Effector memory CD4-positive, alpha-beta T cell (primary cell): ENCODE measurements at regions not wholly inside any gene's neighbourhood (a gene's known extent, or its start where the extent isn't known, plus 50 kb on each side); places are given as distances from the start of the nearest gene placed in this dataset.
"Not testable (repeated sequence)": the region's sequence is repeated elsewhere in the genome, so short reads cannot be mapped to it uniquely, and the experiment has no call there.

Experiments used
- DNase-seq, 3 donors: peaks; one replicate each; pipeline ENCODE4 v3.0.0-alpha.2; 2020
- H3K27ac ChIP-seq: 2 replicates; pipeline ENCODE4 v1.7.0; 2013; ENCODE audit warnings: mild to moderate bottlenecking, low read length, moderate library complexity; ENCODE audit not compliant: insufficient read depth, poor library complexity, severe bottlenecking
- H3K27me3 ChIP-seq: replicated peaks from 2 replicates; pipeline ENCODE4 v1.7.0; 2013; ENCODE audit warnings: mild to moderate bottlenecking, low read length; ENCODE audit not compliant: insufficient read depth, control insufficient read depth, poor library complexity, severe bottlenecking
- H3K36me3 ChIP-seq: 2 replicates; pipeline ENCODE4 v1.7.0; 2013; ENCODE audit warnings: mild to moderate bottlenecking, low read length, moderate library complexity; ENCODE audit not compliant: control insufficient read depth, insufficient read depth
- H3K4me1 ChIP-seq: 2 replicates; pipeline ENCODE4 v1.7.0; 2013; ENCODE audit warnings: low read length, mild to moderate bottlenecking; ENCODE audit not compliant: control insufficient read depth, insufficient read depth, poor library complexity, severe bottlenecking
- H3K4me3 ChIP-seq: 2 replicates; pipeline ENCODE4 v1.7.0; 2013; ENCODE audit warnings: low read length, low read depth, mild to moderate bottlenecking; ENCODE audit not compliant: insufficient read depth, poor library complexity, severe bottlenecking
- H3K9me3 ChIP-seq: 2 replicates; pipeline ENCODE4 v1.7.0; 2013; ENCODE audit warnings: mild to moderate bottlenecking, low read length, moderate library complexity; ENCODE audit not compliant: control insufficient read depth

GRCh38 chrX:914206-914605 lies 283.6 kb downstream of the SHOX start:
- H3K4me1 ChIP-seq = no peaks in the 10 kb centered on the region
- H3K27ac ChIP-seq = no peak overlapping the region
- H3K9me3 ChIP-seq = no peaks in the 10 kb centered on the region
- no peak overlapping the region for H3K4me3 ChIP-seq
- H3K36me3 ChIP-seq = no peaks in the 10 kb centered on the region
- DNase-seq = no peak
- no peaks in the 10 kb centered on the region for H3K27me3 ChIP-seq

DNA sequence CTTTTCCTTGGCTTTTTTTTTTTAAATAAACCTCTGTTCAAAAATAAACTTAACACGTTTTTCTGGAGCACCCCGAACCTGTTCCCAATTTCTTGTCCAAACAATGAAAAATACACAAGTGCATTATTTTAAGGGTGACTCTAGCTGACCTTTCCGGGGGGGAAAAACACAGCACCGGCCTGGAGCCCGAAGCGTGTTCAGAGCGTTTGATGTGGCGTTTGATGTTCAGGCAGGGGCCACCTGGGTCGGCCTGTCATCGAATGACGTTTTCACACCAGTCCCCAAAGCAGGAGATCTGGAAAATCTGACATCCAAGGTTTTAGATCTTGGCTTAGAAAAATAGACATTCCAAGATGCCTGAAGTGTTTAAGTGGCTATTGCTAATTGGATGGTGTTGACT lies 282.1 kb downstream of the SHOX start:
- Histone ChIP-seq H3K9me3 (no peaks in the 10 kb centered on the region), H3K27ac (no peak overlapping the region), H3K4me1 (no peaks in the 10 kb centered on the region), H3K36me3 (no peaks in the 10 kb centered on the region), H3K27me3 (no peaks in the 10 kb centered on the region), H3K4me3 (no peak overlapping the region)
- DNase-seq = no peak

GRCh38 chrX:909068-909467 lies 278.5 kb downstream of the SHOX start:
- DNase-seq, H3K27me3 ChIP-seq: not testable (repeated sequence)

DNA sequence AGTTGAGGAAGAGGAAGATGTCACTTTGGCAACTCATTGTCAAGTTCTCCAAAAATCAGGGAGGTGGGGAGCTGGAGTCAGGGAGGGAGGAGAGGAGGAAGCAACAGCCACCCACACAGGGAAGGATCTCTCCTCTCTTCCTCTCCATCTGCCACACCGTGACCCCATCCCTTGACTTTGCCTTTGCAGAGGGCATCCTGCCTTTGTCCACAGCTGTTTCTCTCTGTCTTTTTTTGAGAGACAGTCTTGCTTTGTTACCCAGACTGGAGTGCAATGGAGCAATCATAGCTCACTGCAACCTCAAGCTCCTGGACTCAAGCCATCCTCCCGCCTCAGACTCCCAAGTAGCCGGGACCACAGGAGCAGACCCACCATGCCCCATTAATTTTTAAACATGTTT lies 276.0 kb downstream of the SHOX start:
- Histone ChIP-seq H3K36me3 (no peaks in the 10 kb centered on the region), H3K9me3 (no peaks in the 10 kb centered on the region), H3K27me3 (no peaks in the 10 kb centered on the region), H3K4me1 (no peaks in the 10 kb centered on the region), H3K4me3 (no peak overlapping the region), H3K27ac (no peak overlapping the region)
- DNase-seq = no peak

More at GRCh38 chrX:909068-909467, 278.5 kb downstream of the SHOX start:
- not testable (repeated sequence) for H3K36me3 ChIP-seq, H3K4me1 ChIP-seq, H3K9me3 ChIP-seq, H3K27ac ChIP-seq, H3K4me3 ChIP-seq

DNA sequence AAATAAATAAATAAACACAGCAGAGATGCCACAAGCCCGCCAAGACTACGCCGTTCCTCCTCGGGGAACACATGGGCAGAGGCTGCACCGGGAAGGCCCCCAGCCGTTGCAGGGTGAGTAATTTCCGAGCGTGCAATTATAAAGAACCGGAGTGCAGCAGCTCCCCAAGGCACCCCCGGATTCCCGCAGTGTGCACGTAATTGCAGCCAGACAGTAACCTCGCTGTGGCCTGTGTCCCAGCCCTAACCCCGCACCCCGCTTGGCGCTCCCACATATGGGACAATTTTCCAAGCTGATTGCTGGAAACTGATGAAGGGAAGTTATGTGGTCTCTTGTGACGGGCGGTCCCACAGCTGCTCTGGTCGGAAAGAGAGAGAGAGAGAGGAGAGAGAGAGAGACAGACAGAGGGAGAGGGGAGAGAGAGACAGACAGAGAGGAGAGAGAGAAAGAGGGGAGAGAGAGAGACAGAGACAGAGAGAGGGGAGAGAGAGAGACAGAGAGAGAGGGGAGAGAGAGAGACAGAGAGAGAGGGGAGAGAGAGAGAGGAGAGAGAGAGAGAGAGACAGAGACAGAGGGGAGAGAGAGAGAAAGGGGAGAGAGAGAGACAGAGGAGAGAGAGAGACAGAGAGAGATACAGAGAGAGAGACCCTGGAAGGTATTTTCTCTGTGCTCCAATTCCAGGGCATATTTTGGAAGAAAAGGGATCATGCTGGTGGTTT lies 275.4 kb downstream of the SHOX start:
- H3K4me3 ChIP-seq = no peak overlapping the region
- H3K27me3 ChIP-seq = no peaks in the 10 kb centered on the region
- no peaks in the 10 kb centered on the region for H3K36me3 ChIP-seq
- no peak for DNase-seq
- H3K4me1 ChIP-seq = no peaks in the 10 kb centered on the region
- H3K27ac ChIP-seq = no peak overlapping the region
- H3K9me3 ChIP-seq = no peaks in the 10 kb centered on the region

- no peak for DNase-seq
- no peak overlapping the region for H3K27ac ChIP-seq
- no peaks in the 10 kb centered on the region for H3K9me3 ChIP-seq
- no peaks in the 10 kb centered on the region for H3K27me3 ChIP-seq
- H3K36me3 ChIP-seq = no peaks in the 10 kb centered on the region
- no peak overlapping the region for H3K4me3 ChIP-seq
- H3K4me1 ChIP-seq = no peaks in the 10 kb centered on the region
Observed at GRCh38 chrX:903116-903515, 272.5 kb downstream of the SHOX start.

DNA sequence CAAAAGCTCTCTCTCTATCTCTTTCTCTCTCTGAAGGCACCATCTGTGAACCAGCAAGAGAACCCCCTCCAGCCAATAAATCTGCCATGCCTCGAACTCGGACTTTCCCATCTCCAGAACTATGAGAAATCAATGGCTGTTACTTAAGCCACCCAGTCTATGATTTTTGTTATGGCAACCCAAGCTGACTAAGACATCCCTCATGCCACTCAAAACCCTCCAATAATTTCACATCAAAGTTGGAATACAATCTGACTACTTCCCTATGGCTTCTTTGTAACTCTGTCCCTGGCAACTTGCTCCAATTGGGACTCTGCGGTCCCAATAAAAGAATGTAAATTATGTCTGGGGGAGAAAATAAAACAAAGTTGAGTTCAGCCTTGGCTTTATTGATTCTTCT lies 265.7 kb downstream of the SHOX start:
- Histone ChIP-seq H3K27ac (no peak overlapping the region), H3K9me3 (no peaks in the 10 kb centered on the region), H3K4me1 (no peaks in the 10 kb centered on the region), H3K27me3 (no peaks in the 10 kb centered on the region), H3K36me3 (no peaks in the 10 kb centered on the region), H3K4me3 (no peak overlapping the region)
- no peak for DNase-seq

- H3K4me3 ChIP-seq = no peak overlapping the region
- H3K9me3 ChIP-seq = no peaks in the 10 kb centered on the region
- DNase-seq = no peak
- H3K4me1 ChIP-seq = no peaks in the 10 kb centered on the region
- no peaks in the 10 kb centered on the region for H3K27me3 ChIP-seq
- no peaks in the 10 kb centered on the region for H3K36me3 ChIP-seq
- H3K27ac ChIP-seq = no peak overlapping the region
Observed at GRCh38 chrX:889966-890651, 259.5 kb downstream of the SHOX start.

DNA sequence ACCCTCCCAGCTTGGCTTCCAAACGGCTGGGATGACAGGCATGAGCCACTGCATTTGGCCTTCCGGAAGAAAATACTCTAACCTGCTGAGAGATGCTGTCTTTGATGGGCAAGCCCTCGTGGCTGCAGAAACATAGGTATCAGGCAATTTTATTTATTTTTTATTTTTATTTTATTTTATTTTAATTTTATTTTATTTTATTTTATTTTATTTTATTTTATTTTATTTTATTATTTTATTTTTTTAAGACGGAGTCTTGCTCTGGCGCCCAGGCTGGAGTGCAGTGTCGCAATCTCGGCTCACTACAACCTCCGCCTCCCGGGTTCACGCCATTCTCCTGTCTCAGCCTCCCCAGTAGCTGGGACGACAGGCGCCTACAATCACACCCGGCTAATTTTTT lies 257.1 kb downstream of the SHOX start:
- not testable (repeated sequence) for DNase-seq, H3K27me3 ChIP-seq, H3K9me3 ChIP-seq, H3K4me1 ChIP-seq, H3K27ac ChIP-seq, H3K36me3 ChIP-seq, H3K4me3 ChIP-seq

DNA sequence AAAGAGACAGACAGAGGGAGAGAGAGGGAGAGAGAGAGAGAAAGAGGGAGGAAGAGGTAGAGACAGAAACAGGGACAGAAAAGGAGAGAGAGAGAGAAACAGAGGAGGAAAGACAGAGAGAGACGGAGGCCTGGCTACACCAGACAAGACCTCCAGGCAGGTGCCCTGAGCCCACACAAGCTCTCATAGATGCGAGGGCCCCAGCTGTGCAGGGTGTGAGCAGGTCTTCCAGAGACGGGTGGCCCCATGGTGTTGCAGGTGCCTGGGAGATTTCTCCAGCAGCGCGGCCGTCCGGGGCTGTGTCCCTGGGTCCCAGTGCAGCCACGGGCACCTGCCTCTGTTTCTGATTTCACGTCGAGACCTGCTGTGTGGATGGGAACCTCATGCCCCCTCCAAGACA lies 253.0 kb downstream of the SHOX start:
- Histone ChIP-seq H3K27me3 (no peaks in the 10 kb centered on the region), H3K36me3 (no peaks in the 10 kb centered on the region), H3K4me3 (no peak overlapping the region), H3K27ac (no peak overlapping the region), H3K9me3 (no peaks in the 10 kb centered on the region), H3K4me1 (no peaks in the 10 kb centered on the region)
- DNase-seq = no peak
